PFSK-1 (cell line): ENCODE measurements at regions not wholly inside any gene's neighbourhood (a gene's known extent, or its start where the extent isn't known, plus 50 kb on each side); places are given as distances from the start of the nearest gene placed in this dataset.

Experiments
- POLR2AphosphoS5 ChIP-seq: IDR thresholded peaks from 2 replicates; pipeline ENCODE4 v1.6.1; 2012; ENCODE audit warnings: low read depth, mild to moderate bottlenecking, control low read depth, low read length, moderate library complexity
- TAF1 ChIP-seq: IDR thresholded peaks from 2 replicates; pipeline ENCODE4 v1.6.1; 2012; ENCODE audit warnings: low read length, control low read depth, borderline replicate concordance; ENCODE audit not compliant: insufficient read depth
- TF ChIP-seq, protein P1 (sequence below), 2 experiments: IDR thresholded peaks; 2 replicates each; pipeline versions ENCODE4 v1.6.1 to v1.8.0; 2011 to 2012; ENCODE audit warnings: low read depth in 2 of 2, low read length in 2 of 2, control low read depth in 1 of 2, inconsistent platforms in 1 of 2, mild to moderate bottlenecking in 1 of 2, moderate library complexity in 1 of 2; ENCODE audit not compliant: insufficient read depth in 1 of 2

DNA sequence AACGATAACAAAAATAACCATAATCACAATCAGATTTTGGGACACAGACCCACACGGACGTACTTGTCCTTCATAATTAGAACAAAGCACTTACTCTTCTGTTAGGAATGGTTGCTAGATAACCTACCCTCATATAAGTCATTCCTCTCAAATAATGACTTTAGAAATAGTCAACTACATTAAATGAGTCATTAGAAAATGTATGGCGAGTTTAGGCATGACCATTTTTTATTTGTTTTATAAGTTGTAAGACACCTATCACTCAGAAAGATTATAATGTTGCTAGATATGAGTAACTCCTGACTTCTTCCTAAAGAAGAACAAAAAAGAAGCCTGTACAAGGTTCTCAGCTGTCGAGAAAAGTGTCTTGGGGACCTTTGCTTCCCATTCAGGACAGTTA is 1637.5 kb upstream of the PCDH7 start:
- TF ChIP-seq POLR2AphosphoS5: no peak
- TF ChIP-seq, protein P1, sequence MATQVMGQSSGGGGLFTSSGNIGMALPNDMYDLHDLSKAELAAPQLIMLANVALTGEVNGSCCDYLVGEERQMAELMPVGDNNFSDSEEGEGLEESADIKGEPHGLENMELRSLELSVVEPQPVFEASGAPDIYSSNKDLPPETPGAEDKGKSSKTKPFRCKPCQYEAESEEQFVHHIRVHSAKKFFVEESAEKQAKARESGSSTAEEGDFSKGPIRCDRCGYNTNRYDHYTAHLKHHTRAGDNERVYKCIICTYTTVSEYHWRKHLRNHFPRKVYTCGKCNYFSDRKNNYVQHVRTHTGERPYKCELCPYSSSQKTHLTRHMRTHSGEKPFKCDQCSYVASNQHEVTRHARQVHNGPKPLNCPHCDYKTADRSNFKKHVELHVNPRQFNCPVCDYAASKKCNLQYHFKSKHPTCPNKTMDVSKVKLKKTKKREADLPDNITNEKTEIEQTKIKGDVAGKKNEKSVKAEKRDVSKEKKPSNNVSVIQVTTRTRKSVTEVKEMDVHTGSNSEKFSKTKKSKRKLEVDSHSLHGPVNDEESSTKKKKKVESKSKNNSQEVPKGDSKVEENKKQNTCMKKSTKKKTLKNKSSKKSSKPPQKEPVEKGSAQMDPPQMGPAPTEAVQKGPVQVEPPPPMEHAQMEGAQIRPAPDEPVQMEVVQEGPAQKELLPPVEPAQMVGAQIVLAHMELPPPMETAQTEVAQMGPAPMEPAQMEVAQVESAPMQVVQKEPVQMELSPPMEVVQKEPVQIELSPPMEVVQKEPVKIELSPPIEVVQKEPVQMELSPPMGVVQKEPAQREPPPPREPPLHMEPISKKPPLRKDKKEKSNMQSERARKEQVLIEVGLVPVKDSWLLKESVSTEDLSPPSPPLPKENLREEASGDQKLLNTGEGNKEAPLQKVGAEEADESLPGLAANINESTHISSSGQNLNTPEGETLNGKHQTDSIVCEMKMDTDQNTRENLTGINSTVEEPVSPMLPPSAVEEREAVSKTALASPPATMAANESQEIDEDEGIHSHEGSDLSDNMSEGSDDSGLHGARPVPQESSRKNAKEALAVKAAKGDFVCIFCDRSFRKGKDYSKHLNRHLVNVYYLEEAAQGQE (IDR thresholded peaks at IDR 0.05; ENCODE audit: insufficient read depth in 1 of 2, low read depth in 2 of 2, low read length in 2 of 2): no peak
- TF ChIP-seq TAF1: no peak
